ENCODE measurements at regions not wholly inside any gene's neighbourhood (a gene's known extent, or its start where the extent isn't known, plus 50 kb on each side); places are given as distances from the start of the nearest gene placed in this dataset.

DNA sequence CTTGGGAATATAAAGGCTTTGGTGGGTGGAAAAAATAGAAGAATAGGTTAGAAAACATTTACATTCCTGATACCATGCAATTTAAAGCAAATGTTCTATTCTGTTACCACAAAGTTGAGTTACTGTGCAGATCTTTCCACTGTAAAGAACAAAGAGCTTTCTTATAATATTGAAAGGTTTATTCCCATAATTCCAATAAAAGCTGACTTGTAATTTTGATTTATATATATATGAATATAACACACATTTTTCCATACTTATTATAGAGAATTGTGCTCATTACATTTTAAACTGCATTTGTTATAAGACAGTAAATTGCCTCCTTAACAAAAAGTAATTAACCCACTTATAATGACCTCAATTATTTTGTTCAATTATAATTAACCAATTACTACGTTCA lies 135.9 kb downstream of the RNASET2 start:
- Histone ChIP-seq H3F3A (ENCODE audit: low read depth) (no peaks in the 10 kb centered on the region), H3K36me3 (ENCODE audit: insufficient read depth, low read length) (no peaks in the 10 kb centered on the region)
- no peak for TF ChIP-seq EZH2phosphoT487 (IDR thresholded peaks at IDR 0.05; ENCODE audit: borderline replicate concordance)
- TF ChIP-seq CTCF (conservative IDR thresholded peaks at IDR 0.05; ENCODE audit: low read length), result no peak

DNA sequence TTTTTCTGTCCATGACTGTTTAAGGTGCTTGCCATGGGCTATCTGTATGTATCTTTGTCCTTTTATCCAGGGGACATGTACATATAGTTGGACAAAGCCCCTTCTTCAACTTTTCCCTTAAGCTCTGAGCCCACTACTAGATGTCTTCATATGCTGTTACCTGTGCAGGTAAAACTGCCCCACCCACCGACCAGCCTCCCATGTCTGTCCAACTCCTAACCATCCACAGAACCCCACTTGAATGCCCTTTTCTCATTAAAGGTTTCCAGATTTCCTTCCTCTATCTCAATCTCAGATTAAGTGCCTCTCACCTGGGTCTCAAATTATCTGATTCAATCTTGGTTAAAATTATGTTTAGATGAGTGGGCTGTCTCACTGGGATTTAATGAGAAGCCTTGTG lies 136.3 kb downstream of the RNASET2 start:
- Histone ChIP-seq H3K27me3 (ENCODE audit: insufficient read depth, low read length, poor library complexity, severe bottlenecking) (no peaks in the 10 kb centered on the region), H3K4me3 (ENCODE audit: low read length, poor library complexity, severe bottlenecking) (no peak overlapping the region), H3K4me2 (ENCODE audit: low read depth, low read length, poor library complexity, severe bottlenecking) (no peak overlapping the region), H3K4me1 (ENCODE audit: insufficient read depth, low read length, poor library complexity, severe bottlenecking) (no peaks in the 10 kb centered on the region), H3K9me2 (replicated peaks; ENCODE audit: low read depth, low read length) (no peaks in the 10 kb centered on the region), H3K9me3 (ENCODE audit: insufficient read depth, low read depth, low read length) (no peaks in the 10 kb centered on the region), H4K20me1 (ENCODE audit: insufficient read depth, low read length, poor library complexity, severe bottlenecking) (no peaks in the 10 kb centered on the region), H3K79me2 (ENCODE audit: insufficient read depth, low read length) (no peaks in the 10 kb centered on the region), H2AFZ (ENCODE audit: low read length) (no peak overlapping the region), H3K9ac (ENCODE audit: low read depth, low read length, poor library complexity, severe bottlenecking) (no peak overlapping the region), H3K36me3 (ENCODE audit: insufficient read depth, low read length) (no peaks in the 10 kb centered on the region), H3F3A (ENCODE audit: low read depth) (no peaks in the 10 kb centered on the region)
- TF ChIP-seq EZH2phosphoT487 (IDR thresholded peaks at IDR 0.05; ENCODE audit: borderline replicate concordance) (no peak), CTCF (conservative IDR thresholded peaks at IDR 0.05; ENCODE audit: low read length) (no peak)

More for the DNA sequence above, 135.9 kb downstream of the RNASET2 start:
- no peak overlapping the region for H3K9ac ChIP-seq (ENCODE audit: low read depth, low read length, poor library complexity, severe bottlenecking)
- no peak overlapping the region for H2AFZ ChIP-seq (ENCODE audit: low read length)
- H3K4me3 ChIP-seq (ENCODE audit: low read length, poor library complexity, severe bottlenecking), result no peak overlapping the region
- no peaks in the 10 kb centered on the region for H3K9me2 ChIP-seq (replicated peaks; ENCODE audit: low read depth, low read length)
- H3K9me3 ChIP-seq (ENCODE audit: insufficient read depth, low read depth, low read length), result no peaks in the 10 kb centered on the region
- H3K4me2 ChIP-seq (ENCODE audit: low read depth, low read length, poor library complexity, severe bottlenecking), result no peak overlapping the region
- no peaks in the 10 kb centered on the region for H3K4me1 ChIP-seq (ENCODE audit: insufficient read depth, low read length, poor library complexity, severe bottlenecking)
- H3K27me3 ChIP-seq (ENCODE audit: insufficient read depth, low read length, poor library complexity, severe bottlenecking), result no peaks in the 10 kb centered on the region
- H3K79me2 ChIP-seq (ENCODE audit: insufficient read depth, low read length), result no peaks in the 10 kb centered on the region
- H4K20me1 ChIP-seq (ENCODE audit: insufficient read depth, low read length, poor library complexity, severe bottlenecking), result no peaks in the 10 kb centered on the region

GRCh38 chr6:166815629-166816028 lies 140.7 kb downstream of the RNASET2 start:
- H3K79me2 ChIP-seq (ENCODE audit: insufficient read depth, low read length), result no peaks in the 10 kb centered on the region
- H3K27me3 ChIP-seq (ENCODE audit: insufficient read depth, low read length, poor library complexity, severe bottlenecking), result no peaks in the 10 kb centered on the region
- H3K4me1 ChIP-seq (ENCODE audit: insufficient read depth, low read length, poor library complexity, severe bottlenecking), result no peaks in the 10 kb centered on the region
- H3F3A ChIP-seq (ENCODE audit: low read depth), result no peaks in the 10 kb centered on the region
- no peak overlapping the region for H3K4me2 ChIP-seq (ENCODE audit: low read depth, low read length, poor library complexity, severe bottlenecking)
- no peak overlapping the region for H2AFZ ChIP-seq (ENCODE audit: low read length)
- no peaks in the 10 kb centered on the region for H3K9me2 ChIP-seq (replicated peaks; ENCODE audit: low read depth, low read length)
- H3K9ac ChIP-seq (ENCODE audit: low read depth, low read length, poor library complexity, severe bottlenecking), result no peak overlapping the region
- H3K4me3 ChIP-seq (ENCODE audit: low read length, poor library complexity, severe bottlenecking), result no peak overlapping the region
- no peaks in the 10 kb centered on the region for H4K20me1 ChIP-seq (ENCODE audit: insufficient read depth, low read length, poor library complexity, severe bottlenecking)
- H3K36me3 ChIP-seq (ENCODE audit: insufficient read depth, low read length), result no peaks in the 10 kb centered on the region
- TF ChIP-seq CTCF (conservative IDR thresholded peaks at IDR 0.05; ENCODE audit: low read length) (no peak), EZH2phosphoT487 (IDR thresholded peaks at IDR 0.05; ENCODE audit: borderline replicate concordance) (no peak)
- H3K9me3 ChIP-seq (ENCODE audit: insufficient read depth, low read depth, low read length), result no peaks in the 10 kb centered on the region

Data from Loucy (cell line).